Brain microvascular endothelial cell (primary cell): ENCODE measurements at regions not wholly inside any gene's neighbourhood (a gene's known extent, or its start where the extent isn't known, plus 50 kb on each side); places are given as distances from the start of the nearest gene placed in this dataset.

Source experiments
- DNase-seq: peaks from one replicate; pipeline ENCODE4 v3.0.0-alpha.2; 2020
- H3K27ac ChIP-seq: fragments of 250-450 bp; sonication (Bioruptor Pico); 2 replicates; pipeline ENCODE4 v1.5.1; 2020; ENCODE audit warnings: mild to moderate bottlenecking, moderate library complexity
- H3K27me3 ChIP-seq: fragments of 250-450 bp; sonication (Bioruptor Pico); replicated peaks from 2 replicates; pipeline ENCODE4 v1.5.1; 2020; ENCODE audit warnings: mild to moderate bottlenecking
- H3K36me3 ChIP-seq: fragments of 250-450 bp; sonication (Bioruptor Pico); replicated peaks from 2 replicates; pipeline ENCODE4 v1.5.1; 2020; ENCODE audit warnings: mild to moderate bottlenecking
- H3K4me3 ChIP-seq: 2 replicates; pipeline ENCODE4 v1.5.1; 2011; ENCODE audit warnings: low read depth, mild to moderate bottlenecking, control low read depth, low read length, moderate library complexity
- in situ Hi-C: cut with HindIII; loops from 2 replicates; pipeline ENCODE4 v1.10.0; 2017; ENCODE audit warnings: low sequenced_read_pairs, low pct_ligation_motif_present
- TF ChIP-seq, protein P1 (sequence below): IDR thresholded peaks from 2 replicates; pipeline ENCODE4 v1.5.1; 2011; ENCODE audit warnings: low read depth, mild to moderate bottlenecking, moderate library complexity, low read length, control low read depth, inconsistent platforms; ENCODE audit errors: missing control alignments

DNA sequence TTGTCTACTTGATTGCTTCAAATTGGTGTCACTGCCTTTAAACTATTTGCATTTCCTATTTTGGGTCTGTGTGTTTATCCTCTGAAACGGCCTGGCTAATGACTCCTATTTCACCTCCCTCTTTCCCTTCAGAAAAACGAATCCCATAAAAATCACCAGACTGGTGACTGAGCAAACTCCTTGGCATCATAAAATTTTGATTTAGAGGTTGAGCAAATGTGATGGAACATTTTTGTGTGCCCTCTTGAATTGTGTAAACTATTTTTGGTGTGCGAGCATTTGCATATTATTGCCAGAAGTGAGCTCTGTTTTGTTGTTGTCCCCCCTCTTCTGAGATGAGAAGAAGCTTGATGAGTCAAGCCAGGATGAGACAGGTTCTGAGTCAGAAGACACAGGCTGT is 316.1 kb downstream of the AJAP1 start:
- Histone ChIP-seq H3K36me3 (no peaks in the 10 kb centered on the region), H3K4me3 (no peak overlapping the region), H3K27ac (no peak overlapping the region), H3K27me3 (no peaks in the 10 kb centered on the region)
- in situ Hi-C loops, result no loop called here
- TF ChIP-seq, protein P1, sequence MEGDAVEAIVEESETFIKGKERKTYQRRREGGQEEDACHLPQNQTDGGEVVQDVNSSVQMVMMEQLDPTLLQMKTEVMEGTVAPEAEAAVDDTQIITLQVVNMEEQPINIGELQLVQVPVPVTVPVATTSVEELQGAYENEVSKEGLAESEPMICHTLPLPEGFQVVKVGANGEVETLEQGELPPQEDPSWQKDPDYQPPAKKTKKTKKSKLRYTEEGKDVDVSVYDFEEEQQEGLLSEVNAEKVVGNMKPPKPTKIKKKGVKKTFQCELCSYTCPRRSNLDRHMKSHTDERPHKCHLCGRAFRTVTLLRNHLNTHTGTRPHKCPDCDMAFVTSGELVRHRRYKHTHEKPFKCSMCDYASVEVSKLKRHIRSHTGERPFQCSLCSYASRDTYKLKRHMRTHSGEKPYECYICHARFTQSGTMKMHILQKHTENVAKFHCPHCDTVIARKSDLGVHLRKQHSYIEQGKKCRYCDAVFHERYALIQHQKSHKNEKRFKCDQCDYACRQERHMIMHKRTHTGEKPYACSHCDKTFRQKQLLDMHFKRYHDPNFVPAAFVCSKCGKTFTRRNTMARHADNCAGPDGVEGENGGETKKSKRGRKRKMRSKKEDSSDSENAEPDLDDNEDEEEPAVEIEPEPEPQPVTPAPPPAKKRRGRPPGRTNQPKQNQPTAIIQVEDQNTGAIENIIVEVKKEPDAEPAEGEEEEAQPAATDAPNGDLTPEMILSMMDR, result no peak
- DNase-seq, result no peak

DNA sequence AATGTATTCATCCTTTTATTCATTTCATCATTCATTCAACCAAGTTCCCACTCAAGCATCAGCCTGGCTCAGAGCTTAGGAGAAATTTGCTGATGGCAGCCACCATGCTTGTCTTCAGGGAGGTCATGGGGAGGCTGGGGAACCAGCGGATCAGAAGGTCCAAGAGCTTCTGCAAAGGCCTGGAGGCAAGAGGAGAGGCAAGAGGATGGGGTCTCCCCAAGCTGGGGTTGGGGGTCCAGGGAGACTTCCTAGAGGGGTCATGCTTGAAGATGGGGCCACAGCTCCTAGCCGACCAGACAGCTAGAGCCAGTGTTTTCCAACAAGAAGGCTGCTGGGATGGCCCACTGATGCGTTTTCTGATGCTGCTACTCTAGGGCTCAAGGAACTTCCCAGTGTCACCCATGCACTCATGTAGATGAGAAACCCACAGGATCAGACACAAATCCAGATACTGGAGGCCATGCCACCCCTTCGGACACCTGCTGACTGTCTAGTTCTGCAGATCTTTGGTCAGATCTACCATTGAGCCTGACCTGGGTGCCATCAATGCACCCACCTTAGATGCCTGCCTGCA is 315.2 kb downstream of the AJAP1 start:
- no peaks in the 10 kb centered on the region for H3K36me3 ChIP-seq
- H3K27me3 ChIP-seq, result no peaks in the 10 kb centered on the region
- H3K4me3 ChIP-seq, result no peak overlapping the region
- DNase-seq, result no peak
- TF ChIP-seq, protein P1, result no peak
- no peak overlapping the region for H3K27ac ChIP-seq
- in situ Hi-C loops, result no loop called here

DNA sequence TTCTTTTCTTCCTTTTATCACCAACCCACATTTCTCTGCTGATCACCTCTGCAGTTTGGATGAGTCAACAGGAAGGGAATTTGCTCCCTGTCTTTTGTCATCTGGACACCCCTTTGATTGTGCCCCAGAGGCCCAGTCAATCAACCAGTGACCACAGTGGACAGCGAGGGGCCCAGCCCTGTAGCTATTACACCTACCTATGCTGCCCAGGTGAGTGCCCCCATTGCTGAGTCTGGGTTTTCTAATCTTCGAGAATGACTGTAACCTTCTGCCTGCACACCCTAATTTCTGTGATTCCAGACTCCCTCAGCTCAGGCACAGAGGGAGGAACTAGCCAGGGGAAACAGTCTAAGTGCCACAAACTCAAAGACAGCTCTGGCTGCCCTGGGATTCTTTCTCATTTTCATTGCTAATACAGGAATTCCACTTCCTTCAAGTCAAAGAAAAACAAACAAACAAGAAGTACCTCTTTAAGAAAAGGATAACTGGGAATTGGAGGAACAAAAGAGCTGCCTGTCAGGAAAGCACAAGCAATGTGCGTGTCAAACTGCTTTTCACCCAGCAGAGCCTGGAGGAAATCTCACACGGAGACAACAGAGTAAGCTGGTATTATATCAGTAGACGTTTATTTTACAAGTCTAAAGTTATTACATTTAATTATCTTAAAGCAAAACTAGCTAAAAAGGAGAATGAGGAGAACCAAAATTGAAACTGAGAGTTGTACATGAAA is 311.1 kb downstream of the AJAP1 start:
- Histone ChIP-seq H3K27me3 (no peaks in the 10 kb centered on the region), H3K4me3 (no peak overlapping the region), H3K36me3 (no peaks in the 10 kb centered on the region), H3K27ac (no peak overlapping the region)
- in situ Hi-C loops, result no loop called here
- no peak for DNase-seq
- TF ChIP-seq, protein P1, result no peak

DNA sequence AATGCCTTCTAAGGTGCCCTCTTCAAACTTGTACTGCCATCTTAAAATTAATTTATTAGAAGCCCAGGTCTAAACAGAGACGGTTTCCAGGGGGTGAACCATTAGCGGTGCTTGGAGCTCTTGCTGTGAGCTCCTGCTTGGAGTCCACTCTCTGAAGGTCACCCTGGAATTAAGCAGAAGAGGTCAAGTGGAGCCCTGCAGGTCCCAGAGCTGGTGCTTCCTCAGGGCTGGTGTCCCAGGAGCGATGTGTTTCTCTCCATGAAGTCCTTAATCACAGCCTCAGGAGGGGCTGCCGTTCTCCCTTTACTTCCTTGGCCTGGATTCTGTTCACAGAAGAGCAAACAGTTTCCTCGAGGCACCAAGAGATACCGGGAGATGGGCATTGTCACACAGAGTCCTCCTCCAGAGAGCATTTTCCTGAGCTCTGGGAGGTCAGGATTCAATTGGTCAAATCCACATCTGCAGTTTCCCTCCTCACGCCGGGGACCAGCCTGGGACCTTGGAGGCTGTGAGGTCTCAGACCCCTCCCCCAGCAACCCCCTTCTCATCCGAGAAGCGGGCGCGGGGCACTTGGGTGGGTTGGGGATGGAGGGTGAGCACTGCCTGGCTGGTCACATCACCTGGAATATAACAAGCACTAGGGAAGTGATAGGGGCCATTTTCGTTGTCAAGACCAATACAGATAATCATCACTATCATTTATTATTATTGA is 310.4 kb downstream of the AJAP1 start:
- Histone ChIP-seq H3K27me3 (no peaks in the 10 kb centered on the region), H3K4me3 (no peak overlapping the region), H3K27ac (no peak overlapping the region), H3K36me3 (no peaks in the 10 kb centered on the region)
- no peak for DNase-seq
- in situ Hi-C loops, result no loop called here
- TF ChIP-seq, protein P1, result no peak

DNA sequence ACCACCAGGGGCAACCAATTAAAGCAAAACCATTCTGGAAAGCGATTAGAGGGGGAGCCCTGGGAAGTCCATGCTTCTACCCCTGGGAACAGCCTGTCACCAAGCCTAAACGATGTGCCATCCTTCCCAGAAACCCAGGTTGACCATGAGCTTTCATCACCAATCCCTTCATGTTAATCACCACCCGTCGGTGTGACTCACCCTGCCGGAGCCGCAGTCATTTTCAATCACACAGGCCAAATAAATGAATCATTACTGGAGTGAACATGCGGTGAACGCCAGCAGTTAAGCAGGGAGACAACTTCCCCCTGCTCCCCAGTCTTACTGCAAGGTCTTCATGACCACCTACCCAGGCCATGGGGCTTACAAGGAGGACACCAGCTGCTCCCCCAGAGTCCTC is 308.8 kb downstream of the AJAP1 start:
- DNase-seq, result peak; percentile 74
- TF ChIP-seq, protein P1, result no peak
- Histone ChIP-seq H3K36me3 (no peaks in the 10 kb centered on the region), H3K27ac (no peak overlapping the region), H3K4me3 (no peak overlapping the region), H3K27me3 (no peaks in the 10 kb centered on the region)
- in situ Hi-C loops, result no loop called here
